ENCODE measurements at regions not wholly inside any gene's neighbourhood (a gene's known extent, or its start where the extent isn't known, plus 50 kb on each side); places are given as distances from the start of the nearest gene placed in this dataset.

GRCh38 chr21:39106881-39107462, 76.3 kb downstream of the PSMG1 start:
- no TSS peak for BruUV-seq (replicated peaks)
- dilution Hi-C loops (cut with MboI; ENCODE audit: extremely low pct_ligation_motif_present, low sequenced_read_pairs) = no loop called here
- no peak for FAIRE-seq

More at GRCh38 chr21:39106881-39107462, 76.3 kb downstream of the PSMG1 start:
- H3K4me3 ChIP-seq (replicated peaks in 1 of 3; ENCODE audit: insufficient read depth in 1 of 3, low read depth in 1 of 3, low read length in 3 of 3) = no peak overlapping the region
- H3K36me3 ChIP-seq (ENCODE audit: control insufficient read depth in 2 of 2, extremely low read depth in 1 of 2, insufficient read depth in 2 of 2, low read length in 2 of 2) = no peaks in the 10 kb centered on the region
- ChIA-PET POLR2A (interaction anchor here (0.5 kb wide), 1 partner anchor 14 kb away, joined by 5 read pairs; no protein-coding TSS in a partner anchor), CTCF (no interaction called here)
- H3K9me3 ChIP-seq (replicated peaks; ENCODE audit: control insufficient read depth, insufficient read depth, low read length) = no peaks in the 10 kb centered on the region
- no peak overlapping the region for H3K27ac ChIP-seq (ENCODE audit: insufficient read depth, low read depth, low read length)
- no peaks in the 10 kb centered on the region for H3K9me1 ChIP-seq (replicated peaks; ENCODE audit: control insufficient read depth, extremely low read depth, insufficient read depth, low read length)
- H3K9ac ChIP-seq (replicated peaks; ENCODE audit: extremely low read depth, insufficient read depth, low read length) = no peak overlapping the region
- H3K27me3 ChIP-seq (ENCODE audit: control insufficient read depth in 2 of 2, insufficient read depth in 2 of 2, low read length in 2 of 2) = peaks cover 4 to 10% of the 10 kb centered on the region in 2 experiments
- H3K4me1 ChIP-seq (ENCODE audit: control insufficient read depth, extremely low read depth, insufficient read depth, low read length) = no peaks in the 10 kb centered on the region
- H3K4me2 ChIP-seq (ENCODE audit: insufficient read depth, low read length) = no peak overlapping the region
- intact Hi-C loops (cut with micrococcal nuclease) = no loop called here
- H4K20me1 ChIP-seq (replicated peaks; ENCODE audit: control insufficient read depth, extremely low read depth, insufficient read depth, low read length) = no peaks in the 10 kb centered on the region
- no peak for DNase-seq (ENCODE audit: low read depth, low spot score)
- no peak for TF ChIP-seq POLR2AphosphoS5 (IDR thresholded peaks at IDR 0.05; ENCODE audit: insufficient read depth, low read depth, low read length)
- TF ChIP-seq EZH2 (IDR thresholded peaks at IDR 0.05; ENCODE audit: borderline replicate concordance, low read depth, low read length, severe bottlenecking) = no peak
- no peak for TF ChIP-seq CTCF (IDR thresholded peaks at IDR 0.05; ENCODE audit: extremely low read depth in 1 of 2, insufficient read depth in 1 of 2, low read depth in 1 of 2, low read length in 2 of 2)
- H2AFZ ChIP-seq (ENCODE audit: low read depth, low read length) = no peak overlapping the region
- H3K79me2 ChIP-seq (ENCODE audit: control insufficient read depth, insufficient read depth, low read length) = no peaks in the 10 kb centered on the region

All from endothelial cell of umbilical vein (primary cell).